ENCODE measurements at regions not wholly inside any gene's neighbourhood (a gene's known extent, or its start where the extent isn't known, plus 50 kb on each side); places are given as distances from the start of the nearest gene placed in this dataset.

- no peak for DNase-seq
Observed at GRCh38 chr2:120520454-120520853, 174.5 kb downstream of the INHBB start.

GRCh38 chr2:120520929-120521912 lies 175.3 kb downstream of the INHBB start:
- DNase-seq = no peak

- DNase-seq = no peak
Observed at GRCh38 chr2:120522151-120522751, 176.3 kb downstream of the INHBB start.

GRCh38 chr2:120523766-120524165 lies 177.8 kb downstream of the INHBB start:
- no peak for DNase-seq

GRCh38 chr2:120524174-120524573 lies 178.2 kb downstream of the INHBB start:
- no peak for DNase-seq

GRCh38 chr2:120525056-120526046 lies 179.4 kb downstream of the INHBB start:
- no peak for DNase-seq

GRCh38 chr2:120526047-120526562 lies 180.2 kb downstream of the INHBB start:
- DNase-seq = no peak

GRCh38 chr2:120526997-120527945 lies 181.3 kb downstream of the INHBB start:
- no peak for DNase-seq

GRCh38 chr2:120528051-120528692 lies 182.2 kb downstream of the INHBB start:
- no peak for DNase-seq

GRCh38 chr2:120528693-120529076 lies 182.7 kb downstream of the INHBB start:
- DNase-seq = no peak

- DNase-seq = no peak
Observed at GRCh38 chr2:120530781-120531180, 184.8 kb downstream of the INHBB start.

GRCh38 chr2:120531365-120531764 lies 185.4 kb downstream of the INHBB start:
- DNase-seq = no peak

GRCh38 chr2:120531863-120532600 lies 186.1 kb downstream of the INHBB start:
- no peak for DNase-seq

GRCh38 chr2:120533625-120534024 lies 187.7 kb downstream of the INHBB start:
- DNase-seq = no peak

GRCh38 chr2:120534457-120534856 lies 188.5 kb downstream of the INHBB start:
- no peak for DNase-seq

GRCh38 chr2:120535081-120535480 lies 189.1 kb downstream of the INHBB start:
- no peak for DNase-seq

- DNase-seq = no peak
Observed at GRCh38 chr2:120536141-120536540, 190.2 kb downstream of the INHBB start.

GRCh38 chr2:120538691-120539423 lies 192.9 kb downstream of the INHBB start:
- no peak for DNase-seq

- DNase-seq = no peak
Observed at GRCh38 chr2:120539424-120539936, 193.5 kb downstream of the INHBB start.
